AG04449 (cell line): ENCODE measurements at regions not wholly inside any gene's neighbourhood (a gene's known extent, or its start where the extent isn't known, plus 50 kb on each side); places are given as distances from the start of the nearest gene placed in this dataset.

Source experiments
- CTCF ChIA-PET: fragments of 350-600 bp; formaldehyde crosslinking; extraction: SDS; loops from one replicate; lab custom pipeline; 2021; ENCODE audit warnings: antibody characterized with exemption; lab: Yijun Ruan, JAX
- POLR2A ChIA-PET: fragments of 400-600, 350-600 bp; formaldehyde crosslinking; extraction: SDS; loops from one replicate; lab custom pipeline; 2020; ENCODE audit warnings: antibody characterized with exemption, inconsistent platforms; lab: Yijun Ruan, JAX
- DNase-seq: peaks from one replicate; pipeline ENCODE4 v3.0.0-alpha.2; 2010; ENCODE audit warnings: low read depth, low spot score
- H3K4me3 ChIP-seq: 2 replicates; pipeline ENCODE4 v1.5.1; 2011; ENCODE audit warnings: low read depth, mild to moderate bottlenecking, control low read depth, low read length
- TF ChIP-seq, protein P1 (sequence below): IDR thresholded peaks from one replicate; pipeline ENCODE4 v1.5.1; 2011; ENCODE audit warnings: mild to moderate bottlenecking, moderate library complexity, low read length, control low read depth, inconsistent platforms; ENCODE audit not compliant: insufficient read depth; ENCODE audit errors: missing control alignments

DNA sequence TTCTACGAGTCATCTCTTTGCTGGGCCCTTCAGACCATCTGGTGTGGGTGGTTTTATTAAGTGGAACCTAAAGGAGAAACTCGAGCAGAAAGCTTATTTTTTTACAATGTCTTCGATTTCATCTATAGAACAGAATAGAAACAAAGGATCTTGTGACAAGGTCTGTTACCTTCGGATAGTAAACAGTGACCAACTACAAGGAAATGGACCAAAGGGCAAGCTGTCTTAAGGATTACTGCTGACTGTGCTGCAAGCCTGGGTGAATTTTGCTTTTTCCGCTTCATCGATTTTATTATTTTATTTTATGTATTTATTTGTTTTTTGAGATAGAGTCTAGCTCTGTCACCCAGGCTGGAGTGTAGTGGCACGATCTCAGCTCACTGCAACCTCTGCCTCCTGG is 348.9 kb upstream of the ERCC4 start:
- CTCF ChIA-PET: no interaction called here
- no peak for DNase-seq
- POLR2A ChIA-PET: no interaction called here
- H3K4me3 ChIP-seq: no peak overlapping the region
- TF ChIP-seq, protein P1, sequence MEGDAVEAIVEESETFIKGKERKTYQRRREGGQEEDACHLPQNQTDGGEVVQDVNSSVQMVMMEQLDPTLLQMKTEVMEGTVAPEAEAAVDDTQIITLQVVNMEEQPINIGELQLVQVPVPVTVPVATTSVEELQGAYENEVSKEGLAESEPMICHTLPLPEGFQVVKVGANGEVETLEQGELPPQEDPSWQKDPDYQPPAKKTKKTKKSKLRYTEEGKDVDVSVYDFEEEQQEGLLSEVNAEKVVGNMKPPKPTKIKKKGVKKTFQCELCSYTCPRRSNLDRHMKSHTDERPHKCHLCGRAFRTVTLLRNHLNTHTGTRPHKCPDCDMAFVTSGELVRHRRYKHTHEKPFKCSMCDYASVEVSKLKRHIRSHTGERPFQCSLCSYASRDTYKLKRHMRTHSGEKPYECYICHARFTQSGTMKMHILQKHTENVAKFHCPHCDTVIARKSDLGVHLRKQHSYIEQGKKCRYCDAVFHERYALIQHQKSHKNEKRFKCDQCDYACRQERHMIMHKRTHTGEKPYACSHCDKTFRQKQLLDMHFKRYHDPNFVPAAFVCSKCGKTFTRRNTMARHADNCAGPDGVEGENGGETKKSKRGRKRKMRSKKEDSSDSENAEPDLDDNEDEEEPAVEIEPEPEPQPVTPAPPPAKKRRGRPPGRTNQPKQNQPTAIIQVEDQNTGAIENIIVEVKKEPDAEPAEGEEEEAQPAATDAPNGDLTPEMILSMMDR: no peak

DNA sequence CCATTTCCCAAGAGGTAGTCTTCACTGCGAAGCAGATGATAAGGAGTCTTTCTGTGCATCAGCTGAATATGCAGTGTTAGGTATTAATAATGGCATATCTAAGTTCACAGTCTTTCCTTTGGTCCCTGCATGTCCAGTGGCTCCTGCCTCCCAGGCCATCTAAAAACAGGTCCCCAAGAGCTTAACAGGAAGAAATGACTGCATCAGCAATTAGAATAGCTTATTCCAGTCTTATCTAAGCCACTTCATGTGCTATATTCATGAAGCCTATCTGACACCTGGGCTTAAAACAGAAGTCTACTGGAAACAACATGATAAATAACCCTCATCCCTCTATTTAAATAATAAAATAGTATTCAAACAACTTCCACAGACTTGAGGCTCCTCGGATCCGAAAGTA is 346.1 kb upstream of the ERCC4 start:
- TF ChIP-seq, protein P1: no peak
- CTCF ChIA-PET: no interaction called here
- POLR2A ChIA-PET: no interaction called here
- no peak overlapping the region for H3K4me3 ChIP-seq
- no peak for DNase-seq

DNA sequence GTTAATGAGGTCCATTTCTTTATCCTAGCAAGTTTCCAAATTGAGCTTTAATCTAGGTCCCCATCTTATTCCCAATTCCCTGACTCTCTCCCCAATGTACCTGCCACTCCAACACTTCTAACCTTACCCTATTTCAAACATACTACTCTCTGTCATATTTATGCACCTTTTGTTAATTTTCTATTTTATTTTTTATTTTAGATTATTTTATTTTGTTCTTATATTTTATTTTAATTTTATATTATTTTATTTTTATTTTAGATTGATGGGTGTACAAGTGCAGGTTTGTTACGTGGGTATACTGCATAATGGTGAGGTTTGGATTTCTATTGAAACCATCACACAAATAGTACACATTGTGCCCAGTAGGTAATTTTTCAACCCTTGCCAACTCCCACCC is 333.9 kb upstream of the ERCC4 start:
- ChIA-PET POLR2A (no interaction called here), CTCF (no interaction called here)

DNA sequence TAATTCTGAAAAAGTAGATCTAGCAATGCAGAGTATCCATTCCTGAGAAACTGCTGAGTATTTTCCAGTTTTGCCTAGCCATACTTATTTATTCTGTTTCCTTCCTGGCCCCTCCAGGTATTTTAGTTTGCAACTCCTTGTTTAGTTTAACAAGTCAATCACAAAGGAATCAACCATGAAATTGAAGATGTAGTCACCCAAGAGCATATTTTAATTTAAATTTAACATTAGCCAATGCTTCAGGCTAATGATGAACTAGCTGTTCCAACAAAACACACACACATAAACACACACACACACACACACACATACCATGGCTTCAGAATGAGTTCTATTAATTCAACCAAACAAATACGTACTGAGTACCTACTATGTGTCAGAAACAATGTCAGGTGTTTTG is 332.8 kb upstream of the ERCC4 start:
- TF ChIP-seq, protein P1: no peak
- POLR2A ChIA-PET: no interaction called here
- H3K4me3 ChIP-seq: no peak overlapping the region
- DNase-seq: no peak
- CTCF ChIA-PET: no interaction called here

More for the DNA sequence above, 333.9 kb upstream of the ERCC4 start:
- TF ChIP-seq, protein P1: no peak
- DNase-seq: no peak
- H3K4me3 ChIP-seq: no peak overlapping the region

DNA sequence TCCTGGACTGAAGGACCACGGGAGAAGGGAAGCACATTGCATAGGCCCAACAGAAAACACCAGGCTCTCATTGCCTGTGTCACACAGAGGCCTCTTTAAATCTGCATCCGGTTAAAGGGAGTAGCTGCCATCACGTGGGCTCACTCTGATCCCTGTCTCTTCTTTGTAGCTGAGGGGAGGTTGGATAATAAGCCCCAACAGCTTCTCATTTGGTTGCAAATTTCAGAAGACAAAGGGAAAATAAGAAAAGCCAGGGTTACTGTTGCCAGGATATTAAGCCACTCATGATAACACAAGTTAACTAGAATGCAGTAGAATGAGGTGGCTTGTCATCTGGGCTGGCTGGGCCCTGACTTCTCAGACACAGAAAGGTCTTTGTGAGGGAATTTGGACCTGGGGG is 325.1 kb upstream of the ERCC4 start:
- no peak for DNase-seq
- no peak overlapping the region for H3K4me3 ChIP-seq
- POLR2A ChIA-PET: no interaction called here
- CTCF ChIA-PET: no interaction called here
- TF ChIP-seq, protein P1: no peak

DNA sequence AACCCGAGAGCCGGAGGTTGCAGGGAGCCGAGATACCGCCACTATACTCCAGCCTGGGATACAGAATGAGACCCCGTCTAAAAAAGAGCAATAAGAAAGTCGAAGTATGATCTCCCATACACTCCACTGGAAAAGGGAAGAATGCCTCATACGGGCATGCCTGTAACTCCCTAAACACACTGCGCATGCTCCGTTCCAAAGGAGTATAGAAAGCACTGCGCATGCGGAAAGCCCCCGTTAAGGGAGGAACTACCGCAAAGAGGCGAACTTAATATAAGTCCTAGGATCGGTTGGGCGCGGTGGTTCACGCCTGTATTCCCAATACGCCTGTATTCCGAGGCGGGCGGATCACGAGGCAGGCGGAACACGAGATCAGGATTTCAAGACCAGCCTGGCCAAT is 313.1 kb upstream of the ERCC4 start:
- H3K4me3 ChIP-seq: no peak overlapping the region
- DNase-seq: no peak
- CTCF ChIA-PET: no interaction called here
- POLR2A ChIA-PET: no interaction called here
- TF ChIP-seq, protein P1: no peak
